ENCODE measurements at regions not wholly inside any gene's neighbourhood (a gene's known extent, or its start where the extent isn't known, plus 50 kb on each side); places are given as distances from the start of the nearest gene placed in this dataset.
"Not testable (repeated sequence)": the region's sequence is repeated elsewhere in the genome, so short reads cannot be mapped to it uniquely, and the experiment has no call there.

DNA sequence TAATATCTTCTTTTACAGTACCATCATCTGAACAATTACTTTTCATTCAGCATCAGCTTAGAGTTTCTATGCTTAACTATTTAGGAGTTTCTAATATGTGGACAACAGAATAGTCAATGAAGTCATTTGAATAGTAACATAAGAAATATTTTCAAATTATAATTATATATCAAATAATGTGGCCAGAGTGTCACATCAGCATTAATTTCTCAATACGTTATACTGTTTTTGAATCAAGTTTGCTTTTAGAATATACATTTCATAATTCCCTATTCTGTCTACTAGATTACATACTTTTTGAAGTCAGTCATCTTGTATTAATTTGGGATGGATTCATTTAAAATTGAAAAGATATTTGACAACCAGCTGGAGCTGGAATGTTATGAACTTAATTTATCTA is 677.4 kb upstream of the PABPC4L start:
- no peak for DNase-seq (ENCODE audit: low read depth)

DNA sequence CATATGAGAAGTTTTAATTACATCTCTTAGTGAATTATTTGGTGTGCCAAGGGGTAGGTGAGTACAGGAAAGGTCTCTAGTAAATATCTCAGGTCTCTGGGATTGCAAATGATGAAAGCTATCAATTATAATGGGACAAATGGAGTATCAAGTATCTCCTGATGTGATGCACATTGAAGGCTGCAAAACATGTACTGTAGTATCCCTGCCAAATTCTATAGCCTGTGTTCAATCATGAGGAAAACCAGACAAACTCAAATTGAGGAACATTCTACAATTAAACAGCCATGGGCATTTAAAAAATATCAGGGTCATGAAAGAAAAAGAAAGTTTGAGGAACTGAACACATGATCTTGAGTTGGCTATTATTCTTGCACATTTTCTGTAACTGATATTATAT is 665.4 kb upstream of the PABPC4L start:
- DNase-seq (ENCODE audit: low read depth), result no peak

DNA sequence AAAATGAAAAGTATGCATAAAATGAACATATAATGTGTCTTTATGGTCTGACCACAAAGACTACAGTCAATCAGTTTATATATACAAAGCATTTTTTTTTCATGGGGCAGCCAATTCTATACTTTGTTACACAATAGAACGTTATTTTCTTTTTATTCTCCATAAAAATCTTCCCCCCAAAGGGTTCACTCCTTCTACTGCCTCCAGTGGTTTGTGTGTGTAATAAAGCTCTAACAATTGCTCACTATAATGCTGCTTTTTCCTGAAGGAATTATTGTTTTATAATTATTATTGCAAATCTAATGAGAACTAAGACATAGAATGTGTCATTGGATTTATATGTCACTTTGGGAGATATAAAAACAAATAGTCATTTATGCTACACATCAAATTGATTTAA is 664.1 kb upstream of the PABPC4L start:
- no peak for DNase-seq (ENCODE audit: low read depth)

DNA sequence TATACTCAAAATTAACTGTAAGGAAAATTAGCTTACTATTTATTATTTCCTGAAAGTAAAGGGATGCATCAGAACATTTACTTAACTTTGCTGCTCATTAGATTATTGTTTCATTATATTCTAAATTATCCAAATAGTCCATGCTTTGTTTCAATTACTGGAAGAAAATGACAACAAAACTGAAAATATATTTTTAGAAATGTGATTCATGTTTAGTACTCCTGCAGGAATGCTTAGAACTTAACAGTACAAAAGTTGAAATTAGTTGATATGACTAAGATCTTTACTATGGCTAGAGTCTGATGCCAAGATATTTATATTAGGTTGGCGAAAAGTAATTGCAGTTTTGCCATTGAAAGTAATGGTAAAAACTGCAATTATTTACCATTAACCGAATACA is 660.5 kb upstream of the PABPC4L start:
- peak; percentile 3 for DNase-seq (ENCODE audit: low read depth)

DNA sequence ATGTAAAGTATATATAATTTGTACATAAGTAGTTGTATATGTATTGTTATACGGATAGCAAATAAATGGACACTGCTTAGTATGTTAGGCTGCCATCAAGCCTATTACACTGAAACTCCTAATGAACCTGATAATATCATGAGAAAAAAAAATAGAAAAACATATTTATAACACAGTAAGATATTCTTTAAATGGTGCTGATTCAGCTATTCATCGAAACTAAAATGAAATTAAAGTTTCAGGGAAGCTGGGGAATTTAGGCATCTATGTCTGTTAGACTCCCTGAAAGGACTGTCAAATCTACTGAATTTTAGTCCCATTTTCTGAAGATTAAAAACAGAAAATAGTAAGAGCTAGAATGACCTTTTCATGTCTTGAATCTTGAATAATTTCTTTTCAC is 647.1 kb upstream of the PABPC4L start:
- DNase-seq (ENCODE audit: low read depth), result no peak

DNA sequence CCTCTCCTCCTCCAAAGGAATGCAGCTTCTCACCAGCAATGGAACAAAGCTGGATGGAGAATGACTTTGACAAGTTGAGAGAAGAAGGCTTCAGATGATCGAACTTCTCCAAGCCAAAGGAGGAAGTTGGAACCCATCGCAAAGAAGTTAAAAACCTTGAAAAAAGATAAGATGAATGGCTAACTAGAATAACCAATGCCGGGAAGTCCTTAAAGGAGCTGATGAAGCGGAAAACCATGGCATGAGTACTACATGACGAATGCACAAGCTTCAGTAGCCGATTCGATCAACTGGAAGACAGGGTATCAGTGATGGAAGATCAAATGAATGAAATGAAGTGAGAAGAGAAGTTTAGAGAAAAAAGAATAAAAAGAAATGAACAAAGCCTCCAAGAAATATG is 629.2 kb upstream of the PABPC4L start:
- not testable (repeated sequence) for DNase-seq (ENCODE audit: low read depth)

DNA sequence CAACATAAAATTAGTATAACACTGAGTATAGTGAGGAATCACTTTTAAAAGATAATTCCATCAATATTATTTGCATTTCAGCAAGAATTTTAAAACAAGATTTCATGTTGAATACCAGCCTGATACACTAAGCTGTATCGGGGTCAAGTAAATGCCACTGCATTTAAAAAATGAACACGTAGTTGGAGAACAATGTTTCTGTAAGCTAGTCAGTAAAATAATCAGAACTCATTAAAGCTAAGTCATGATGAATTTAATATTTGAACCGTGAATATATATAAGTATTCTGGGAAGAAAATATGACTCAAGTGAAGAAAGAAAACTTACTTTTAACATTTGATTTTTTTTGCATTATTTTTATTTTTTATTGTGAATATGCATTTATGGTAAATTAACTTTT is 611.0 kb upstream of the PABPC4L start:
- DNase-seq (ENCODE audit: low read depth), result peak; percentile 45

DNA sequence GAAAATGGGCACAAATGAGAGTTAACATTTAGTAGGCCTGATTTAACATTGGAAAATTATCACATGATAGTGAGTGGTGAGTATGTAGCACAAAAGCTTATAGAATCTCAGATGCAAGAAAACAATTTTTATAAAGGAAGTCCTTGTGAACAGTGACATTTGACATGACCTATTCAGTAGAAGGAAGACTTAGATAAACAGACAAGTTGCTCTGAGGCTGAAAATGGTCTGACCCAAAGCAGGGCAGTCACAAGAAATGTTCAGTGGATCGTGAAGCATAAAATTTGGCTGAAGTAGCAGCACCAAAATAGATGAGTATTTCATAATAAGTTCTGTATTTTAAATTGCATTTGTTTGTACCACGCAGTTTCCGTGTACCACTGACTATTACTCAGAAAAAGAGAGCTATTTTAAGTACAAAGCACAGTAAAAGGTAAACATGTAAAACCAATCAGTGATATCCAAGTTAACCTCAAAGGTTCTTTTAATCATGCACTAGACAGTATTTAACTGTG is 605.7 kb upstream of the PABPC4L start:
- DNase-seq (ENCODE audit: low read depth), result peak; percentile 31

DNA sequence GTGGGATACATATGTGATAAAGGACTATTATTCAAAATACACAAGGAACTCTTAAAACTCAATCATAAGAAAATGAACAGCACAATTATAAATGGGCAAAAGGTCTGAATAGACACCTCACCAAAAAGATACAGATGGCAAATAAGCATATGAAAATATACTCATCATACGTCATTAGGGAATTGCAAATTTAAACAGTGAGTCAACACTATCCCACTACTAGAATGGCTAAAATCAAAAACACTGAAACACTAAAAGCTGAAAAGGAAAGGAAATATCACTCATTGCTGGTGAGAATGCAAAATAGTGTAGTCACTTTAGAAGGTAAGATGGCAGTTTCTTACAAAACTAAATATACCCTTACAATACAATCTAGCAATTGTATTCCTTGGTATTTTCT is 597.0 kb upstream of the PABPC4L start:
- no peak for DNase-seq (ENCODE audit: low read depth)

DNA sequence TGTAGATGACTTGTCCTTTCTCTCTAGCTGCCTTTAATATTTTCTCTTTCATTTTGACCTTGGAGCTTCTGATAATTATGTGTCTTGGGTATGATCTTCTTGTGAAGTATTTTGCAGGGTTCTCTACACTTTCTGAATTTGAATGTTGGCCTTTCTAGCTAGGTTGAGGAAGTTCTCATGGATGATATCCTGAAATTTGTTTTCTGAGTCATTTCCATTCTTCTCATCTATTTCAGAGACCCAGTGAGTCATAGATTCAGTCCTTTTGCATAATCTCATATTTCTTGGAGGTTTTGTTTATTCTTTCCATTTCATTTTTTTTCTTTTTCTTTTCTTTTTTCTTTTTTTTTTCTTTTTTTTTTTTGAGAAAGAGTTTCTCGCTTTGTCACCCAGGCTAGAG is 585.7 kb upstream of the PABPC4L start:
- DNase-seq (ENCODE audit: low read depth), result peak; percentile 11

DNA sequence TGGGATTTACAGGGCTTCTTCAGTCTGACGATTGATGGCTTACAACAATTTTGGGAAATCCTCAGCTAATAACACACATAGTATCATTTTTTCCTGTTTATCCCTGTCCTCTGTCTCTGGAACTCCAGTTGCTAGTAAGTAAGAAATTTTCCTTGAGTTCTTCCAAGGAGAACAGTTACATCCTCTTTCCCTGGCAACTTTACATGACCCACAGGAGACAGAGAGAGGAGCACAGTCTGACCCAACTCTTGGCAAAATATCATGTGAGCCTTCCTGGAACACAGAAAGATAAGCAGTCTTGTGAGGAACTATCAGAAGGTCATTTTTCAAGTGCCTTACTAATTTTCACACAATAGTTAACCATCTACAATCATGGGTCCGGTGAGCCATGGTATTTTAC is 578.7 kb upstream of the PABPC4L start:
- no peak for DNase-seq (ENCODE audit: low read depth)

DNA sequence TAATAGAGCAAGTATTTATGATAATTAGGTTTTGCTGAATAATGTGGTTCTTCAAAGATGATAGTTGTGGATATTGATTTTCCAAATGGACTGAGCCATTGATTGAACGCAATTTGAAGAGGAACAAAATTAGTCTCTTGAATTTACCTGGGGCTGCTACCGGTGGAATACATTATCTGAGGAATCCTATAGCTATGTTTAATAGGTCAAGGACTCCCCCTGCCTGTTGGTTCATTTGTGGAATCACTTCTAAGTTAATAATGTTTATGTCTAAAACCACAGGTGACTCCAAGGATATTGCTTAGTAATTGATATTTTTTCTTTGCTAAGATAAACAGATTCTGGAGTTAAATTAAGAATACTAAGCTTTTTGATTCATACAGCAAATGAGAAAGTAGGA is 576.0 kb upstream of the PABPC4L start:
- no peak for DNase-seq (ENCODE audit: low read depth)

DNA sequence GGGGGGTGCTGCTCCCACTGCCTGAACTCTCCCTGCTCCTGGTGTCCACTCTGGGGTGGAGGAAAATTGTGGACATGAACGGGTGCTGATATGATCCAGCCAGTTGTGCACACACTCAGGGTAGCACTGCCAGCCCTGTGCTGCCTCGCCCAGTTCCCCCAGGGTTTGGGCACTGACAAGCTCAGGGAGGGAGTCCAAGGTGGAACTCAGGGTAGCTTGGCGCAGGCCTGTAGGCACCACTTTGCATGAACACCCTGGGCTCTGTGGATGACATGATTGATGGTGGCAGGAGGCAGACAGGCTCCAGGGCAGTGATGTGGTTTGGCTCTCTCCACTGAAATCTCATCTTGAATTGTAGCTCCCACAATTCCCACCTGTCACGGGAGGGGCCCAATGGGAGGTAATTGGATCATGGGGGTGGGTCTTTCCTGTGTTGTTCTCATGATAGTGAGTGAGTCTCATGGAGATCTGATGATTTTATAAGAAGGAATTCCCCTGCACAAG is 572.0 kb upstream of the PABPC4L start:
- no peak for DNase-seq (ENCODE audit: low read depth)

DNA sequence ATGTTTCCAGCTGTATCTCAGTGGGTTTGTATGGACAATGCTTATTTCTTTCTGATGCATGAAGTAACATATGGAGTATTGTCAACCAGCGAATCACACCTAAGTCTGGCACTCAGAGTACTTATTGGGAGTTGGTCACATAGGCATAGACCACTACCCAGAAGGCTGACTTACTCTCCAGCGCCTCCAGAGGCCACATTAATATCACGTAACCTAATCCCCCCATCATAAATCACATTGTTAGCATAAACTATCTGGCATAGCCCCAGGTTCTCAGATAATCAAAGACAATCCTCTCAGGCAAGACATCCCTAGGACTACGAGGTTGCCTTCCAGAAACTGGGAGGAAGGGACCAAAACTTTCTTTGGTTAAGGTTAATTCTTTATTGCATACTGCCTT is 560.5 kb upstream of the PABPC4L start:
- no peak for DNase-seq (ENCODE audit: low read depth)

DNA sequence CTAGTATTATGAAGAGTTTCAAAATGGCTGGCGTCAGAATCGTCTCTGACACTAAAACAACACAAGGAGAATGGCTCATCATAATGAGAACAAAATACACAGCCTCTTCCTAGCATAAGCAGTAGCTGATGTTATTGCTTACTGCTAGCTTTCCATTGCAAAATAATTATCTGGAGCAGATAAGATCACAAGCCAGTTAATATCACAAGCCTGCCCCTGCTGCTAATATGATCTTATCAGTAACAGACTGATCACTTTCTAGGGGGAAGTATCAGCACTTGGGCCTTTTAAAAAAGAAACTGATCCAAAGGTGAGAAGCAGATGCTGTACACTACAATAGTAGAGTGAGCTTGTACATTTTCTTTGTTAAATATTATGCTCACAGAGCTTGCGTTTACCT is 554.8 kb upstream of the PABPC4L start:
- no peak for DNase-seq (ENCODE audit: low read depth)

DNA sequence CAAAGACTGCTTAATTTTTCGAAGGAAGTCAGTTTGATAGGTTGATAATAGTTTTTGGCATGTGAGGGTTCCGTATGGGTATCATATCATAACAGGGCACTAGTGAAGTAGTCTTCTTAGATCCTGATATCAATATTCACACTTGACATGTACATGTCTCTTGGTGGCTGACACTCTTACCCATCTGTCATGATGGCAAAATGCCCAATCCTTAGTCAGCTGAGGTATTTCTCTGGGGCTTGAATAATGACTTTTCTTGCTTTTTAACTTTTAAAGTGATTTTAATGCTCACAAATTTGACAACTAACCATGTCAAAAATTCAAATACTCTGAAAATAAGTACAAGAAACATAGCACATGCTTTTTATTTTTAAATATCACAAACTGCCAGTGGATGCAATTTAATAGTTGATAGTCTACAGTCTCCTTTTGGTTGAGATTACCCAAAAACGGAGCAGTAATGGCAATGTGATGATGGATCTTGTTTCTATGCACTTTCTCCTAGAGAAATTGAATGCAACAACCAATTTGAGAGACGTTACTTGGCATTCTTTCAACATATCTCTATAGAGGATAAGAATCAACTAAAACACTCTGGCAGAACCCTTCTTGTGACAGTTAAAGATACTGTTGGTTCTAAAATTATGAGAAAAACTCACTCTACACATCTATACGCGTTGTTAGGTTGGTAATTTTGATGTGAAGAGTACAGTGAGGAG is 552.9 kb upstream of the PABPC4L start:
- no peak for DNase-seq (ENCODE audit: low read depth)

DNA sequence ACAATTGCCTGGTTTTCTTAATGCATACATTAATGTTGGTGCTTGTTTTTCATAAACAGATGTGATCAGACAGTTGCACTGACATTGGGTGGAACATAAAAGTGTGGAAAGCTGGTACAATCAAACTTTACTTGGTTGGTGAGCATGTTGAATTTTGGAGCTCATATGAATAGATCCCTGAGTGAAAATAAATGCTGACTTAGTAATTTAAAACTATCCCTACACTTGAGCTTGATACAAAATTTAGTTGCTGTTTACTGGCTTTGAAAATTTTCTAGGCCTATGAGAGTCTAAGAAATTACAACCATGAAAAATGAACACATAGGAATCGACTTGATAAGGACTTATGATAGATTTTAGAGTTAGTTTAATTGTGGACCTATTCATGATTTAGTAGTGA is 551.8 kb upstream of the PABPC4L start:
- no peak for DNase-seq (ENCODE audit: low read depth)

DNA sequence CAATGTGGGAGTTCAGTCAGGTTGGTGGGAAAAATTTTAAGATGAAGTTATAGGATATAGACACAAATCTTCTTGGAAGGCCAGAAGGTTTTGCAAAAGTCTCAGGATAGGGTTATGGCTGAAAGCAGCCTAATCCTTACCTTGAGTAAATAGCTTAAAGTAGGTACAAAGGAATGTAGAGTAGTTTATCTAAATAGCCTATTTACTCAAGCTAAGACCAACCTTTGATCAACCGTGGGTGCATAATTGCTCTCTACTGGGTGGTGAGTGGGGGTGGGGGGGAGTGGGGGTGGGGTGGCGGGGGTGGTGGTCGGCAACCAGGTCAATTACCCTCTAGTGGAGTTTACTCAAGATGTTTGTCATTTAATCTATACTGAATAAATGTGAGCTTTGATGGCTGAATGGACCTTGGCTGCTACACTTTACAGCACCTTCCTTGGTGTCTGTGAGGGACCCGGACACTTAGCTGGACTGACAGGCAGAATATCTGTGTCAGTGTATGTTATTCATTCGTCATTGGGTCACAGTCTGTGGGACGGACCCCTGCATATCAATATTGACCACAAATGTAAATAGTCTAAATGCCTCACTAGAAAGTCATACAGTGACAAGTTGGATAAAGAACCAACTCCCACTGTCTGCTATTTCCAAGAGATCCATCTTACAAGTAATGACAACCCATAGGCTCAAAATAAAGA is 545.7 kb upstream of the PABPC4L start:
- peak; percentile 1 for DNase-seq (ENCODE audit: low read depth)

DNA sequence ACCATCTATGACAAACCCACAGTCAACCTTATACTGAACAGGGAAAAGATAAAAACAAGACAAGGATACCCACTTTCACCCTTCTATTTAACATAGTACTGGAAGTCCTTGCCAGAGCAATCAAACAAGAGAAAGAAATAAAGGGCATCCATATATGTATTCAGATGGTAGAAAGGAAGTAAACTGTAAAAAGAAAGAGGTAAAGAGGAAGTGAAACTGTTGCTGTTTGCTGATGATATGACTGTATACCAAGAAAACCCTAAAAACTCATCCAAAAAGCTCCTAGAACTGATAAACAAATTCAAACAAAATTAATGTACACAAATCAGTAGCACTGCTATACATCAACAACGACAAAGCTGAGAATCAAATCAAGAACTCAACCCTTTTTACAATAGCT is 538.7 kb upstream of the PABPC4L start:
- no peak for DNase-seq (ENCODE audit: low read depth)

DNA sequence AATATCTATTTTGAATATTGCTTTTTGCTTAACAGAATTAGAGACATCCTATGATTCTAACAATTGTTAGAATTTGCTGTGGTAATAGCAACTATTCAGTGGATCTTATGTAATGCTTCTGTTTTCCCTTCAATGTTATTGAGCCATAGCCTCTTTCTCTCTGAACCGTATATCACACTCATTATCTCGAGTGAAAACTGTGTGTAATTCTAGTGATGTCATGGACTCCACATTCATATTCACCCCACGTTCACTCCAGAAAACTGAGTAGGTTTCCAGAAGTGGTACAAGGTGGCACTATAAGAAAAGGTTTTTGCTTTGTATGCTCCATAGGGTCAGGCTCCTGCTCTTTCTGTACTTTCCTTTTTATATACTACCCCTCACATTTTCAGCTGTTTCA is 534.3 kb upstream of the PABPC4L start:
- DNase-seq (ENCODE audit: low read depth), result no peak

DNA sequence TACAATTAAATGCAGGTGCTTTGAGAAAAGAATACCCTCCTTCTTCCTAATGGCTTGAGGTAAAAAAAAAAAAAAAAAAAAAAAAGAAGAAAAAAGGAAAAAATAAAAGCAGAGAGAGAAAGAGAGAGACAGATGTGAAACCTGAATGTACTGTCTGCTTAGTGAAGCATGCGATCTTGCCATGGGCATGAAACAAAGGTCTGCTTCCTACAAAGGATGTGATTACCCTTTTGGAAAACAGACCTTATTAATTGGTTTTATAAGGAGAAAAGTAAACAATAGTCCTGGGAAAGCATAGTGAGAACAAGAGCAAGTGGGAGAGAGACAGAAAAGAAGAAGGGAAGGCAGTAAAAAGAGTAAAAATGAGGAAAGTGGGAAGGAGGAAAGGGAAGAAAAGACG is 526.1 kb upstream of the PABPC4L start:
- DNase-seq (ENCODE audit: low read depth), result no peak

DNA sequence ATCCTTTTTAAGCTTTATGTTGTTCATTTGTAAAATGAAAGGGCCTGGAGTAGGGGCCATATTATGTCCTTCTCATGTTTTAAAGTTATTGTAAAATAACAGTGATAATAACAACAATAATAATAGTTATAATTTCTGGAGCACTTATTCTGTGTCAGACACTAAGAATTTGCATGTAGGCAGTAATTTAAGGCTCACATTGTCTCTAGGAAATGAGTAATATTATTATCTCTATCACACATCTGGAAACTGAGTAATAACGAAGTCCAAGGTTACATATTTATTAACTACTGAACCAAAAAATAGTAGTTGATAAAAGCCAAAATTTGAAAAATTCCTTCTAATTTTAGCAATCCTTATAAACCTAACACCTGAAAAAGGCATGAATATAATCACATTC is 520.7 kb upstream of the PABPC4L start:
- no peak for DNase-seq (ENCODE audit: low read depth)

DNA sequence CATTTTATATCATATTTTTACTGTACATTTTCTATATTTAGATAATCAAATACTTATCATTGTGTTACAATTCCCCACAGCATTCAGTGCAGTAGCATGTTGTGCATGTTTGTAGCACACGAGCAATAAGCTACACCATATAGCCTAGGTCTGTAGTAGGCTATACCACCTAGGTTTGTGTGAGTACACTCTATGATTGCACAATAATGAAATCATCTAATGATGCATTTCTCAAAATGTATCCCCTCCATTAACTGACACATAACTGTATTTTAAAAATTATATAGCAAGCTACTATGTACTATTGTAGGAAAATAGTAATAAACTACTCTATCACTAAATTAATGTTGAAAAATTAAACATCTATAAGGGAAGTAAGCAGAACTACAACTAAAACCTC is 518.4 kb upstream of the PABPC4L start:
- DNase-seq (ENCODE audit: low read depth), result no peak

DNA sequence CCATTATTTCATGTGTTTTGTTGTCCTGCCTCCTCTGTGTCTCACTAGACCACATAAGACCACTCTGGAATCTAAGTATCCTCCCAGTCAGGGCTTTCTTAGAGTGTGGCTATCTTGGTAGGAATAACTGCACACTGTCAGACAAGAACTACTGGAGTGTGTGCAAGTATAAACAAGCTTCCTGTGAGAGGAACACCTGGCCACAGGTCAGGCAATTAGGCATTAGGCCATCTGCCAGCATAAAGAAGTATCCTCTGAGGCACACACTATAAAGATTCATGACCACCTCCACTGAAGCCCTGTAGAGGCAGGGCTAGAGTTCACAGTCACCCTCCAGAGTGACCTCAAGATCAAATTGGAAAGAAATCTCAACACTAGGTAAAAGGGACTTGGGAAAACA is 507.0 kb upstream of the PABPC4L start:
- no peak for DNase-seq (ENCODE audit: low read depth)

All from non-pigmented ciliary epithelial cell (primary cell).